Activated naive CD4-positive, alpha-beta T cell treated with anti-CD3 and anti-CD28 coated beads, Interleukin-2, amount 50 U/mL, for 16 hours (primary cell): ENCODE measurements at regions not wholly inside any gene's neighbourhood (a gene's known extent, or its start where the extent isn't known, plus 50 kb on each side); places are given as distances from the start of the nearest gene placed in this dataset.
"Not testable (repeated sequence)": the region's sequence is repeated elsewhere in the genome, so short reads cannot be mapped to it uniquely, and the experiment has no call there.

ENCODE experiments used
- DNase-seq: peaks from one replicate; pipeline ENCODE4 v3.0.0-alpha.2; 2020

- DNase-seq = not testable (repeated sequence)
Observed at GRCh38 chr20:39725513-39725912, 763.4 kb downstream of the DHX35 start.

GRCh38 chr20:39719293-39719692 lies 757.1 kb downstream of the DHX35 start:
- DNase-seq = no peak

- no peak for DNase-seq
Observed at GRCh38 chr20:39717936-39718335, 755.8 kb downstream of the DHX35 start.

GRCh38 chr20:39716796-39717341 lies 754.7 kb downstream of the DHX35 start:
- DNase-seq = no peak

- DNase-seq = no peak
Observed at GRCh38 chr20:39713076-39713840, 751.1 kb downstream of the DHX35 start.

- DNase-seq = no peak
Observed at GRCh38 chr20:39706184-39706663, 744.1 kb downstream of the DHX35 start.

- no peak for DNase-seq
Observed at GRCh38 chr20:39705032-39705431, 742.9 kb downstream of the DHX35 start.

GRCh38 chr20:39703357-39703756 lies 741.2 kb downstream of the DHX35 start:
- not testable (repeated sequence) for DNase-seq

GRCh38 chr20:39702701-39703349 lies 740.7 kb downstream of the DHX35 start:
- no peak for DNase-seq

- no peak for DNase-seq
Observed at GRCh38 chr20:39700528-39700927, 738.4 kb downstream of the DHX35 start.

GRCh38 chr20:39699166-39699725 lies 737.1 kb downstream of the DHX35 start:
- no peak for DNase-seq

- DNase-seq = no peak
Observed at GRCh38 chr20:39698752-39699151, 736.6 kb downstream of the DHX35 start.

GRCh38 chr20:39691151-39691862 lies 729.2 kb downstream of the DHX35 start:
- DNase-seq = no peak

- DNase-seq = no peak
Observed at GRCh38 chr20:39676857-39677391, 714.8 kb downstream of the DHX35 start.

GRCh38 chr20:39676241-39676640 lies 714.1 kb downstream of the DHX35 start:
- no peak for DNase-seq

- no peak for DNase-seq
Observed at GRCh38 chr20:39674842-39675241, 712.7 kb downstream of the DHX35 start.

GRCh38 chr20:39670988-39671387 lies 708.8 kb downstream of the DHX35 start:
- no peak for DNase-seq

GRCh38 chr20:39669659-39670058 lies 707.5 kb downstream of the DHX35 start:
- DNase-seq = no peak

- DNase-seq = no peak
Observed at GRCh38 chr20:39668038-39668437, 705.9 kb downstream of the DHX35 start.

GRCh38 chr20:39661833-39662232 lies 699.7 kb downstream of the DHX35 start:
- DNase-seq = no peak

- DNase-seq = no peak
Observed at GRCh38 chr20:39660965-39661364, 698.8 kb downstream of the DHX35 start.

GRCh38 chr20:39660226-39660625 lies 698.1 kb downstream of the DHX35 start:
- no peak for DNase-seq
